Brain microvascular endothelial cell (primary cell): ENCODE measurements at regions not wholly inside any gene's neighbourhood (a gene's known extent, or its start where the extent isn't known, plus 50 kb on each side); places are given as distances from the start of the nearest gene placed in this dataset.

ENCODE experiments used
- DNase-seq: peaks from one replicate; pipeline ENCODE4 v3.0.0-alpha.2; 2020
- H3K27ac ChIP-seq: fragments of 250-450 bp; sonication (Bioruptor Pico); 2 replicates; pipeline ENCODE4 v1.5.1; 2020; ENCODE audit warnings: mild to moderate bottlenecking, moderate library complexity
- H3K27me3 ChIP-seq: fragments of 250-450 bp; sonication (Bioruptor Pico); replicated peaks from 2 replicates; pipeline ENCODE4 v1.5.1; 2020; ENCODE audit warnings: mild to moderate bottlenecking
- H3K36me3 ChIP-seq: fragments of 250-450 bp; sonication (Bioruptor Pico); replicated peaks from 2 replicates; pipeline ENCODE4 v1.5.1; 2020; ENCODE audit warnings: mild to moderate bottlenecking
- H3K4me3 ChIP-seq: 2 replicates; pipeline ENCODE4 v1.5.1; 2011; ENCODE audit warnings: low read depth, mild to moderate bottlenecking, control low read depth, low read length, moderate library complexity
- in situ Hi-C: cut with HindIII; loops from 2 replicates; pipeline ENCODE4 v1.10.0; 2017; ENCODE audit warnings: low sequenced_read_pairs, low pct_ligation_motif_present
- TF ChIP-seq, protein P1 (sequence below): IDR thresholded peaks from 2 replicates; pipeline ENCODE4 v1.5.1; 2011; ENCODE audit warnings: low read depth, mild to moderate bottlenecking, moderate library complexity, low read length, control low read depth, inconsistent platforms; ENCODE audit errors: missing control alignments

DNA sequence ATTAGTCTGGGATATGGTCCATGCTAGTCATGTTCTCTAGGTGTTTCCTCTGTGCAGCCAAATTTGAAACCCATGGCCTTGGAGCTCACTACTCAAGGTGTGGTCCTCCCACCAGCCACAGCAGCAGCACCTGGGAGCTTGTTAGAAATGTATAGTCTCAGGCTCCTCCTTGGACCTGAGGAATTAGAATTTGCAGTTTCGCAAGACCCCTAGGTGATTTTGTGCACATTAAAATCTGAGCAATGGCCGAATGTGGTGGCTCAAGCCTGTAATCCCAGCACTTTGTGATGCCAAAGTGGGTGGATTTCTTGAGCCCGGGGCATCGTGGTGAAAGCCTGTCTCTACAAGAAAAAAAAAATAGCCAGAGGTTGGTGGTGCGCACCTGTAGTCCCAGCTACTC, 72.3 kb upstream of the NEK6 start:
- in situ Hi-C loops, result no loop called here

DNA sequence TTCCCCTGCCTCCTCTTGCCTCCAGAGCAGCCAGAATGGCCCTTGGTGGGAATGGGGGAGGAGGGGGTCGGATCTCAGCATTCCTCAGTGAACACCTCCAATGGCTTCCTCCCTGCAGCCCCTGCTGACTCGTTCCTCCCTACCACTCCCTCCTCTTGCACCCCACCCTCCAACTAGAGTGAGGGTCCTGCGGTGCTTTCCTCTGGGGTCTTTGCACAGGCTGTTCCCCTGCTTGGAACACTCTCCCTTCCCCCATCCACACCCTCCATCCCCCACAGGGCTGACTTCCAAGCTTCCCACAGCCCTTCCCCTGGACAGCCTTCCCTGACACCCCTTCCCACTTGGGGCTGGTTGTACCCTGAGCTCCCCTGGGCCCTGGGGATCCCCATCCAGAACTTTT, 70.4 kb upstream of the NEK6 start:
- in situ Hi-C loops, result no loop called here

More for the DNA sequence above, 72.3 kb upstream of the NEK6 start:
- no peaks in the 10 kb centered on the region for H3K36me3 ChIP-seq
- no peak overlapping the region for H3K27ac ChIP-seq
- H3K27me3 ChIP-seq, result peaks cover 5% of the 10 kb centered on the region
- DNase-seq, result no peak
- TF ChIP-seq, protein P1, sequence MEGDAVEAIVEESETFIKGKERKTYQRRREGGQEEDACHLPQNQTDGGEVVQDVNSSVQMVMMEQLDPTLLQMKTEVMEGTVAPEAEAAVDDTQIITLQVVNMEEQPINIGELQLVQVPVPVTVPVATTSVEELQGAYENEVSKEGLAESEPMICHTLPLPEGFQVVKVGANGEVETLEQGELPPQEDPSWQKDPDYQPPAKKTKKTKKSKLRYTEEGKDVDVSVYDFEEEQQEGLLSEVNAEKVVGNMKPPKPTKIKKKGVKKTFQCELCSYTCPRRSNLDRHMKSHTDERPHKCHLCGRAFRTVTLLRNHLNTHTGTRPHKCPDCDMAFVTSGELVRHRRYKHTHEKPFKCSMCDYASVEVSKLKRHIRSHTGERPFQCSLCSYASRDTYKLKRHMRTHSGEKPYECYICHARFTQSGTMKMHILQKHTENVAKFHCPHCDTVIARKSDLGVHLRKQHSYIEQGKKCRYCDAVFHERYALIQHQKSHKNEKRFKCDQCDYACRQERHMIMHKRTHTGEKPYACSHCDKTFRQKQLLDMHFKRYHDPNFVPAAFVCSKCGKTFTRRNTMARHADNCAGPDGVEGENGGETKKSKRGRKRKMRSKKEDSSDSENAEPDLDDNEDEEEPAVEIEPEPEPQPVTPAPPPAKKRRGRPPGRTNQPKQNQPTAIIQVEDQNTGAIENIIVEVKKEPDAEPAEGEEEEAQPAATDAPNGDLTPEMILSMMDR, result no peak
- no peak overlapping the region for H3K4me3 ChIP-seq

DNA sequence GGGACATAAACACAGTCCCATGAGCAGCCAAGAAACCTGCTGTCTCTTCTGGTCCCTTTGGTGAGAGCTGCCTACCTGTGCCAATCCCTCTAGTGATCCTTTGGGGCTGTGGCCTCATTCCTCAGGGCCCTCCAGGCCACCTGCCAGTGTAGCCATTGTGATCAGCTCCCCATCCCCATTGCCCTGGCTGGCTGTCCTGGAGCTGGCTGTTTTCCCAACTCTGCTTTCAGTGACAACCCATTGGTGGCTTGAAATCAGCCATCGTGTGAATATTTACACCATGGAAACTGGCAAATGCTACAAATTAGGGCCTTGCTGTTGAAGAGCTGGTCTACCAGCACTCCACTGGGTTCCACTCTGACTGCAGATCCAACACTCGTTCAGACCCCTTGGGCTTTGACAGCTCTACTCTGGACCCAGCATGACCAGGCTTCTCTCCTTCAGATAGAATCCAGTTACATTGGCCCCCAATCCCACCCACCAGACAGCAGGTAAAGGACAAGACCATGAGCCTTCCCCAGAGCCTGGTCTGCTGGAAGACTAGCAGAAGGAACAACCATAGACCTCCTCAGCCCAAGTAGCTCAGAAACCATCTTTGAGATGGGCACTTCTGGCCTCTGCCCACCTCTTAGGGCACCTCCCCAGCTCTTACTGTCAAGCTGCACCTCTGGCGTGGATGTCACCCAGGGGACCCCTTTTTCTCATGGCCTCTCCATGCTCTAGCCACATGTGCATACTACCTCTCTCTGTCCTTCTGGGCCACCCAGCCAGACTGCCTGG, 69.2 kb upstream of the NEK6 start:
- in situ Hi-C loops, result no loop called here
- DNase-seq, result no peak
- TF ChIP-seq, protein P1, result no peak

More for the DNA sequence above, 70.4 kb upstream of the NEK6 start:
- Histone ChIP-seq H3K27ac (no peak overlapping the region), H3K36me3 (no peaks in the 10 kb centered on the region), H3K27me3 (no peaks in the 10 kb centered on the region), H3K4me3 (no peak overlapping the region)
- DNase-seq, result no peak
- TF ChIP-seq, protein P1, result no peak

DNA sequence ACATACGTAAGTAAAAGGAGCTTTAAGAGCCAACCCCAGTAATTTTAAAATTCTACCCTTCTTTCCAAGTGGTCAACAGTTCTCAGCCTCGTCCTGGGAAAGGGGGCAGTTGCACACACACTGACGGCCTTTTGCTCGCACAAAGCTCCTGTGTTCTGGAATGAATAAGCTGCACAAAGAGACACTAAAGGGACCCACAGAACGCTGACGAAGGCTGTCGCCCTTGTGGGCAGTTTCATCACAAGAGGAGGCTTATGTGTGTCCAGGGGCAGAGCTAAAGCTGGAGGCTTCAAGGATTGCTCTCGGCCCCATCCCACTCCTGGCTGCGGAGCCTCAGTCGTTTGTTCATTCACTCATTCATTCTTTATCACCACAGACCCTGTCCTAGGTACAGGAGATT, 67.0 kb upstream of the NEK6 start:
- Histone ChIP-seq H3K27me3 (no peaks in the 10 kb centered on the region), H3K4me3 (no peak overlapping the region), H3K36me3 (no peaks in the 10 kb centered on the region), H3K27ac (no peak overlapping the region)
- in situ Hi-C loops, result no loop called here
- TF ChIP-seq, protein P1, result no peak
- no peak for DNase-seq

More for the DNA sequence above, 69.2 kb upstream of the NEK6 start:
- Histone ChIP-seq H3K36me3 (no peaks in the 10 kb centered on the region), H3K27me3 (no peaks in the 10 kb centered on the region), H3K4me3 (no peak overlapping the region), H3K27ac (no peak overlapping the region)

DNA sequence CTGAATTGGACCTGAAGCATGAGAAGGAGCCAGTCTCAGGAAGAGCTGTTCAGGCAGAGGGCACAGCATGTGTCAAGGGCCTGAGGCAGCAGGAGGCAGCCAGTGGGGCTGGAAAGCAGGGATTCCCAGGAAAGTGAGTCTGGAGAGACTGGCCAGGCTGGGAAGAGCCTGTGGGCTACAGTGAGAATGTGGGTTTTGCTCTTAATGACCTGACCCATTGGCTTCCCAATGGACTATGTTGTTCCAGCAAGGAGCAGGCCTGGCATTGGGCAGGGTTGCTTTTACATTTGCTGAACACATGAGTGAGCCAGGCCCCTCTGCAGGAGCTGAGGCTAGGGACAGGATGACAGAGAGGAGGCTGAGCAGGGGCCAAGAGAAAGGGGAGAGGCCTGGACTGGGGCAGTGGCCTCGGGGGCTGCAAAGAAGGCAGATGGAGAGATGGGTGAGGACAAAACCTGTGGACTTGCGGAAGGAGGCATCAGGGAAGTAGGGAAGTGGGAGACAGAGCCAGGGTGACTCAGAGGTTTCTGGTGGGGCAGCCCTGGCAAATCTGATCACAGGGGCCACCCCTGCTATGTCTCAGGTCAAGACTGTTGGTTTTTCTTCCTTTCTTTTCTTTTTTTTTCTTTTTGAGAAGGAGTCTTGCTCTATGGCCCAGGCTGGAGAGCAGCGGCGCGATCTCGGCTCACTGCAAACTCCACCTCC, 65.9 kb upstream of the NEK6 start:
- DNase-seq, result no peak
- peaks cover under 1% of the 10 kb centered on the region for H3K27me3 ChIP-seq
- TF ChIP-seq, protein P1, result no peak
- no peak overlapping the region for H3K27ac ChIP-seq
- no peaks in the 10 kb centered on the region for H3K36me3 ChIP-seq
- in situ Hi-C loops, result no loop called here
- no peak overlapping the region for H3K4me3 ChIP-seq
